MCF 10A (cell line): ENCODE measurements at regions not wholly inside any gene's neighbourhood (a gene's known extent, or its start where the extent isn't known, plus 50 kb on each side); places are given as distances from the start of the nearest gene placed in this dataset.

Source experiments
- BruUV-seq: library from RNA; stranded (reverse); fragments of 400-500 nt; replicated peaks from 2 replicates; lab custom pipeline; 2021; lab: Mats Ljungman, UMichigan
- CTCF ChIA-PET: fragments of 300-600 bp; sonication (Branson Sonifier 250); formaldehyde crosslinking; extraction: SDS; loops from one replicate; lab custom pipeline; 2021; ENCODE audit warnings: antibody characterized with exemption, inconsistent platforms; lab: Yijun Ruan, JAX
- POLR2A ChIA-PET: fragments of 300-600, 350-650 bp; sonication (Branson Sonifier 250); formaldehyde crosslinking; extraction: SDS; loops from one replicate; lab custom pipeline; 2020; ENCODE audit warnings: antibody characterized with exemption, inconsistent platforms; lab: Yijun Ruan, JAX
- DNase-seq: peaks from one replicate; pipeline ENCODE4 v3.0.0-alpha.2; 2018; ENCODE audit not compliant: unreplicated experiment
- H3K27ac Mint-ChIP-seq: one replicate; pipeline ENCODE4 v1.8.0; 2022; ENCODE audit warnings: mild to moderate bottlenecking, low read depth, mixed read lengths; ENCODE audit not compliant: unreplicated experiment
- H3K27me3 Mint-ChIP-seq: one replicate; pipeline ENCODE4 v1.8.0; 2022; ENCODE audit warnings: mixed read lengths; ENCODE audit not compliant: insufficient read depth, unreplicated experiment
- H3K36me3 Mint-ChIP-seq: one replicate; pipeline ENCODE4 v1.8.0; 2022; ENCODE audit warnings: mild to moderate bottlenecking, moderate library complexity, mixed read lengths; ENCODE audit not compliant: insufficient read depth, unreplicated experiment
- H3K4me1 Mint-ChIP-seq: one replicate; pipeline ENCODE4 v1.8.0; 2022; ENCODE audit warnings: mixed read lengths; ENCODE audit not compliant: insufficient read depth, unreplicated experiment
- H3K4me3 Mint-ChIP-seq: one replicate; pipeline ENCODE4 v1.8.0; 2022; ENCODE audit warnings: mild to moderate bottlenecking, moderate library complexity, mixed read lengths; ENCODE audit not compliant: unreplicated experiment
- H3K9me3 Mint-ChIP-seq: one replicate; pipeline ENCODE4 v1.8.0; 2022; ENCODE audit warnings: mixed read lengths; ENCODE audit not compliant: unreplicated experiment
- intact Hi-C: fragments of 100-400 bp; cut with micrococcal nuclease; formaldehyde crosslinking; loops from 2 replicates; pipeline ENCODE4 v1.14.1; 2022
- TF ChIP-seq, protein P1 (sequence below): fragments of 200-600 bp; IDR thresholded peaks from one replicate; pipeline ENCODE4 v1.8.0; 2022; ENCODE audit warnings: antibody characterized with exemption, mild to moderate bottlenecking; ENCODE audit not compliant: unreplicated experiment

GRCh38 chr15:100806157-100806556, 73.5 kb upstream of the ALDH1A3 start:
- no peaks in the 10 kb centered on the region for H3K9me3 Mint-ChIP-seq
- H3K36me3 Mint-ChIP-seq: no peaks in the 10 kb centered on the region
- CTCF ChIA-PET: no interaction called here
- no TSS peak for BruUV-seq
- no peak for DNase-seq
- POLR2A ChIA-PET: no interaction called here
- intact Hi-C loops: no loop called here
- H3K4me3 Mint-ChIP-seq: no peak overlapping the region
- no peaks in the 10 kb centered on the region for H3K27me3 Mint-ChIP-seq
- TF ChIP-seq, protein P1, sequence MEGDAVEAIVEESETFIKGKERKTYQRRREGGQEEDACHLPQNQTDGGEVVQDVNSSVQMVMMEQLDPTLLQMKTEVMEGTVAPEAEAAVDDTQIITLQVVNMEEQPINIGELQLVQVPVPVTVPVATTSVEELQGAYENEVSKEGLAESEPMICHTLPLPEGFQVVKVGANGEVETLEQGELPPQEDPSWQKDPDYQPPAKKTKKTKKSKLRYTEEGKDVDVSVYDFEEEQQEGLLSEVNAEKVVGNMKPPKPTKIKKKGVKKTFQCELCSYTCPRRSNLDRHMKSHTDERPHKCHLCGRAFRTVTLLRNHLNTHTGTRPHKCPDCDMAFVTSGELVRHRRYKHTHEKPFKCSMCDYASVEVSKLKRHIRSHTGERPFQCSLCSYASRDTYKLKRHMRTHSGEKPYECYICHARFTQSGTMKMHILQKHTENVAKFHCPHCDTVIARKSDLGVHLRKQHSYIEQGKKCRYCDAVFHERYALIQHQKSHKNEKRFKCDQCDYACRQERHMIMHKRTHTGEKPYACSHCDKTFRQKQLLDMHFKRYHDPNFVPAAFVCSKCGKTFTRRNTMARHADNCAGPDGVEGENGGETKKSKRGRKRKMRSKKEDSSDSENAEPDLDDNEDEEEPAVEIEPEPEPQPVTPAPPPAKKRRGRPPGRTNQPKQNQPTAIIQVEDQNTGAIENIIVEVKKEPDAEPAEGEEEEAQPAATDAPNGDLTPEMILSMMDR: no peak
- peaks cover 6% of the 10 kb centered on the region for H3K4me1 Mint-ChIP-seq
- H3K27ac Mint-ChIP-seq: no peak overlapping the region

DNA sequence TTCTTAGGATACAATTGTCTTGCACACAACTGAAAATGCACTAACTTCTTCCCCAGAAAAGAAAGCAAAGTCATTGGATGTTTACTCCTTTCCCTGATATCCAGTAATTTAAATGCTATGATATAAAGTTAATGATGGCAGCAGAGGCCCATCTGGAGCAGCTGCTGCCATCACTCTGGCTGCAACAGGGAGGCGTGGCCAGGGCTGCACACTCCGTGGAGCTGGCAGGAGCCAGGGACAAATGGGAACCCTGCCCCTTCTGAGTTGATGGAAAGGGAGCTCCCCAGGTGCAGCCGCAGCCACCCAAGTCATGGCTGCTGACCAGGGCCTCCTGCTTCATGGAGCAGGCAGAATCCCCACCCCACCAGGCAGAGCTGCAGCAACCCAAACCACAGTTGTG, 72.6 kb upstream of the ALDH1A3 start:
- no peaks in the 10 kb centered on the region for H3K9me3 Mint-ChIP-seq
- no TSS peak for BruUV-seq
- no peak overlapping the region for H3K4me3 Mint-ChIP-seq
- ChIA-PET POLR2A (no interaction called here), CTCF (interaction anchor here (0.7 kb wide), 1 partner anchor 168 kb away, joined by 3 read pairs; no protein-coding TSS in a partner anchor)
- DNase-seq: no peak
- intact Hi-C loops: no loop called here
- no peaks in the 10 kb centered on the region for H3K27me3 Mint-ChIP-seq
- no peak overlapping the region for H3K27ac Mint-ChIP-seq
- peaks cover 6% of the 10 kb centered on the region for H3K4me1 Mint-ChIP-seq
- H3K36me3 Mint-ChIP-seq: no peaks in the 10 kb centered on the region
- TF ChIP-seq, protein P1: no peak

DNA sequence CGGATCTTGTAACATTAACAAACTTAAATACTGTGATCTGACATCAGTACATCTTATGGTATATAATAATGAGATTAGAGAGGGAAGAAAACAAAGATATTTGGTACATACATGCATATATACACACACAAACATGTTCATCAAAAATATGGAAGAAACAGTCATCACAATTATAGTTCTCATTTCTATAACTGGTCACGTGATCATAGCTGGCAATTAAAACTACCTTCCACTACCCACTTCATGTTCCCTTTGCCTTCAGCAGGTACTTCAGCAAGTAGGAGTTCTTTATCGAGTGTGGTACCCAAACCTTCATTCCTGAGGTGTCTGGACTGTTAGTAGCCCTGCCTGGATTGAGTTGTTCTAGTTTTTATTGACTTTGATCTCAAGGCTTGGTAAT, 70.9 kb upstream of the ALDH1A3 start:
- CTCF ChIA-PET: no interaction called here
- Mint-ChIP-seq H3K27me3 (no peaks in the 10 kb centered on the region), H3K4me1 (peaks cover 6% of the 10 kb centered on the region), H3K4me3 (no peak overlapping the region), H3K36me3 (no peaks in the 10 kb centered on the region), H3K9me3 (no peaks in the 10 kb centered on the region), H3K27ac (no peak overlapping the region)
- no peak for DNase-seq
- POLR2A ChIA-PET: no interaction called here
- BruUV-seq: no TSS peak
- TF ChIP-seq, protein P1: no peak
- intact Hi-C loops: no loop called here

- no TSS peak for BruUV-seq
- TF ChIP-seq, protein P1: no peak
- CTCF ChIA-PET: no interaction called here
Measured at GRCh38 chr15:100809151-100809550, 70.5 kb upstream of the ALDH1A3 start.

More at GRCh38 chr15:100809151-100809550, 70.5 kb upstream of the ALDH1A3 start:
- no peak overlapping the region for H3K27ac Mint-ChIP-seq
- H3K9me3 Mint-ChIP-seq: no peaks in the 10 kb centered on the region
- H3K4me1 Mint-ChIP-seq: peaks cover 6% of the 10 kb centered on the region
- H3K36me3 Mint-ChIP-seq: no peaks in the 10 kb centered on the region
- intact Hi-C loops: no loop called here
- H3K4me3 Mint-ChIP-seq: no peak overlapping the region
- DNase-seq: no peak
- no peaks in the 10 kb centered on the region for H3K27me3 Mint-ChIP-seq
- POLR2A ChIA-PET: no interaction called here
